WERI-Rb-1 (cell line): ENCODE measurements at regions not wholly inside any gene's neighbourhood (a gene's known extent, or its start where the extent isn't known, plus 50 kb on each side); places are given as distances from the start of the nearest gene placed in this dataset.

Experiments used
- DNase-seq: peaks from one replicate; pipeline ENCODE4 v3.0.0-alpha.2; 2020
- H3K27ac ChIP-seq: fragments of 250-450 bp; sonication (Bioruptor Pico); 2 replicates; pipeline ENCODE4 v1.5.1; 2020; ENCODE audit warnings: mild to moderate bottlenecking, moderate library complexity
- H3K27me3 ChIP-seq: fragments of 250-450 bp; sonication (Bioruptor Pico); 2 replicates; pipeline ENCODE4 v1.5.1; 2021; ENCODE audit warnings: mild to moderate bottlenecking, low read depth, moderate library complexity; ENCODE audit not compliant: insufficient read depth, severe bottlenecking
- H3K36me3 ChIP-seq: fragments of 250-450 bp; sonication (Bioruptor Pico); 2 replicates; pipeline ENCODE4 v1.5.1; 2020; ENCODE audit warnings: mild to moderate bottlenecking, moderate library complexity
- H3K4me3 ChIP-seq: 2 replicates; pipeline ENCODE4 v1.5.1; 2011; ENCODE audit warnings: low read depth, mild to moderate bottlenecking, control low read depth, low read length
- H3K9me3 ChIP-seq: fragments of 250-450 bp; sonication (Bioruptor Pico); 2 replicates; pipeline ENCODE4 v1.5.1; 2021; ENCODE audit warnings: mild to moderate bottlenecking, moderate library complexity; ENCODE audit not compliant: severe bottlenecking
- TF ChIP-seq, protein P1 (sequence below): IDR thresholded peaks from 2 replicates; pipeline ENCODE4 v1.5.1; 2011; ENCODE audit warnings: low read depth, mild to moderate bottlenecking, control low read depth, inconsistent platforms, low read length

DNA sequence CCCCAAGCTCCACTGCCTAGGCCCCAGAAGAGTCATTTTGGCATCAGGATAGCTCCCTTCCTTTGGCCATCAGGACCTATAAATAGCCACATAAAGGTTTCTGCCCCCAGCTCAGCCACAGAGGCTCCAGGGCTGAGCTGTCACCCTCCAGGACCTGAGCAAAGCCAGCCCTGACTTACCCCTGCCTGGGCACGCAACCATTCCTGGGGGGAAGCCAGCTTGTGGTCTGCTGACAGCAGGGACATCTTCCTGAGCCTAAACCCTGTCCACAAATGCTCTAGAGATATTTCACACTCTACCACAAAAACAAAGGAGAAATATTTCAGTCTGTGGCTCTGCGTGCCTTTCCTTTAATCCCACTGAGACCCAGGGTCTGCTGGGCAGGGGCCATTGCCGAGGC lies 123.7 kb upstream of the CCL2 start:
- Histone ChIP-seq H3K27ac (no peak overlapping the region), H3K36me3 (no peaks in the 10 kb centered on the region), H3K27me3 (peaks cover 3% of the 10 kb centered on the region), H3K9me3 (no peaks in the 10 kb centered on the region), H3K4me3 (no peak overlapping the region)
- TF ChIP-seq, protein P1, sequence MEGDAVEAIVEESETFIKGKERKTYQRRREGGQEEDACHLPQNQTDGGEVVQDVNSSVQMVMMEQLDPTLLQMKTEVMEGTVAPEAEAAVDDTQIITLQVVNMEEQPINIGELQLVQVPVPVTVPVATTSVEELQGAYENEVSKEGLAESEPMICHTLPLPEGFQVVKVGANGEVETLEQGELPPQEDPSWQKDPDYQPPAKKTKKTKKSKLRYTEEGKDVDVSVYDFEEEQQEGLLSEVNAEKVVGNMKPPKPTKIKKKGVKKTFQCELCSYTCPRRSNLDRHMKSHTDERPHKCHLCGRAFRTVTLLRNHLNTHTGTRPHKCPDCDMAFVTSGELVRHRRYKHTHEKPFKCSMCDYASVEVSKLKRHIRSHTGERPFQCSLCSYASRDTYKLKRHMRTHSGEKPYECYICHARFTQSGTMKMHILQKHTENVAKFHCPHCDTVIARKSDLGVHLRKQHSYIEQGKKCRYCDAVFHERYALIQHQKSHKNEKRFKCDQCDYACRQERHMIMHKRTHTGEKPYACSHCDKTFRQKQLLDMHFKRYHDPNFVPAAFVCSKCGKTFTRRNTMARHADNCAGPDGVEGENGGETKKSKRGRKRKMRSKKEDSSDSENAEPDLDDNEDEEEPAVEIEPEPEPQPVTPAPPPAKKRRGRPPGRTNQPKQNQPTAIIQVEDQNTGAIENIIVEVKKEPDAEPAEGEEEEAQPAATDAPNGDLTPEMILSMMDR, result no peak
- DNase-seq, result no peak

DNA sequence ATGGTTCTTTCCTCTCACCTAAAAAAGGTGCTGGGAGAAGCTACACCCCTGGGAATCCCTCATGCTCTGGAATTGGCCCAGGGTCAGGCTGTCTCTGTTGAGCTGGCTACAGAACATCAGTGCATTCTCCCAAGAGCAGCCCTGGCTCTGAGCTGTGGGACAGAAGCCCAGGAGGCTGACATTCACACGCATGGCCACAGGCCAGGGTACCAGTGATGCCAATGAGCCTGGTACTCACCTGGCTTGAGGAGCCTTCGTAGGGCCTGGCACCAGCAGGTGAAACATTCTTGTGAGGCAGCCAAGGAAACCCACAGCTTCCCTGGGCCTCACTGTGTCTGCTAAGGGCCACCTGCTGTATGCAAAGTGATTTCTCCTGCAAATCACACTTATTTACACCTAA lies 121.7 kb upstream of the CCL2 start:
- DNase-seq, result no peak
- no peaks in the 10 kb centered on the region for H3K36me3 ChIP-seq
- no peak overlapping the region for H3K27ac ChIP-seq
- TF ChIP-seq, protein P1, result no peak
- H3K27me3 ChIP-seq, result peaks cover 3% of the 10 kb centered on the region
- no peak overlapping the region for H3K4me3 ChIP-seq
- H3K9me3 ChIP-seq, result no peaks in the 10 kb centered on the region

DNA sequence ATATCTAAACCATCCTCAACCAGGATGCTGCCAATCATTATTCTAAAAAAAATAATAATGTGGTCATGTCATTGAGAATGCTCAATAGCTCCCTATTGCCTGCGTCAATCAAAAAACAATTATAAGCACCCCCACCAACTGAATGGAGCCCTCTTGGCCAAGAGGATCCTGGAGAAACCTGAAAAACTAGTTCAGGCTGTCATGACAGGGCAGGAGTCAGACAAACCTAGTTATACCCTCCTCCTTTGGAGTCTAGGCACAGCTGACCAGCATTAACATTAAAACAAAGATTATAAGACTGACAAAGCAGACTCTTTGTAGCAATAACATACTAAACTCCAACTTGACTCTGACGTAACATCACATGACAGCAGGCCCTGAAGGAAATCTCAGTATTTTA lies 119.2 kb upstream of the CCL2 start:
- TF ChIP-seq, protein P1, result no peak
- Histone ChIP-seq H3K4me3 (no peak overlapping the region), H3K27me3 (no peaks in the 10 kb centered on the region), H3K27ac (no peak overlapping the region), H3K9me3 (no peaks in the 10 kb centered on the region), H3K36me3 (no peaks in the 10 kb centered on the region)
- DNase-seq, result no peak

DNA sequence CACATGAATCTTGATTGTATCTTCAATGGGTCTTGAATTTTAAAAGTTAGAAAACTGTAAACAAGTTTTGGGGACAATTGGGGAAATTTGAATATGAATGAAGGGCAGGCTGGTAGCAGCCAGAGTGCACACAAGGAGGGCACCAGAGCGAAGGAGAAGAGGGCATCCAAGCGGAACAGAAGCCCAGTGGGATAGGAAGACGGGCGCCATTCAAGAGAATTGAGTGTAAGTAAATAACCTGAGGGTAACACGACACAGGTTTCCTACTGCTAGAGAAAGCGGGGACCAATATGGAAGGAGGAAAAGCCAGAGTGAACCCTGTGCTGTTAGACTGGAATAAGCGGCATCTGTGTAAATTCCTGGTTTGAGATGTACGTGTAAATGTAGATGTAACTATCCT lies 115.1 kb upstream of the CCL2 start:
- Histone ChIP-seq H3K27me3 (no peaks in the 10 kb centered on the region), H3K4me3 (no peak overlapping the region), H3K9me3 (no peaks in the 10 kb centered on the region), H3K36me3 (no peaks in the 10 kb centered on the region), H3K27ac (no peak overlapping the region)
- TF ChIP-seq, protein P1, result no peak
- DNase-seq, result no peak

DNA sequence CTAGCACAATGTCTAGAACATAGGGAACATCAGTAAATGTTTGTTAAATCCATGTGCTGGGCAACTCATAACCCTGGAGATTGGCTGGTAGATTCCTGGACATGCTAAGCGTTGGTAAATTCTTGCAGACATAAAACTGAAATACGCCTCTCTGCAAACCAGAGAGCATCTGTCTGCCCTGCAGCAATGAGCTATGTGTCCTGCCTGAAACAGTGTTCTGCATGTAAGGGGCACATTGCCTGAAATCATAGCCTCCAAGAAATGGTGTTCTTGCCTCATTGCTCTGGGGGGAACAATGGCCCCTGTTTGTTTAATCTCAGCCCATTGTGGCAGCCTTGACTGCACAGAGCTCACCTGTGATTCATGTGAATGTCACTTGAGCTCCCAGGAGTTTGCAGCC lies 113.5 kb upstream of the CCL2 start:
- Histone ChIP-seq H3K27me3 (no peaks in the 10 kb centered on the region), H3K9me3 (no peaks in the 10 kb centered on the region), H3K27ac (no peak overlapping the region), H3K36me3 (no peaks in the 10 kb centered on the region), H3K4me3 (no peak overlapping the region)
- TF ChIP-seq, protein P1, result no peak
- DNase-seq, result no peak

DNA sequence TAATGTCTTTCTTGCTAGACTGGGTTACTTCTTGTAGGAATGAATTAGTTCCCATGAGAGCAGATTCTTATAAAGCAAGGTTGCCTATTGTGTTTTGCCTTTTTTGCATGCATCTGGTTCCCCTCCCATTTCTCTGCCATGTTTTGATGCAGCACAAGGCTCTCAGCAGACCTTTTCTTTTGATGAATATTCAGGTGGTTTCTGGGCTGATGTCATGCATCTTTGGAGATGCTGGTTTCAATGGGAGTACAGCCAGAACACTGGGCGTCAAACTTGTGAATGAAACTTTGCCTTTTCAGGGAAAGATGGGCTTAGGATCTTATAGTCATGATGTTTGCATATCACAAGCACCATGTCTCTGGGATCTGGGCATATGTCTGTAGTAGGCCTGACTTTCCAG lies 111.7 kb upstream of the CCL2 start:
- no peak overlapping the region for H3K27ac ChIP-seq
- DNase-seq, result no peak
- TF ChIP-seq, protein P1, result no peak

More for the DNA sequence above, 111.7 kb upstream of the CCL2 start:
- H3K36me3 ChIP-seq, result no peaks in the 10 kb centered on the region
- H3K4me3 ChIP-seq, result no peak overlapping the region
- H3K9me3 ChIP-seq, result no peaks in the 10 kb centered on the region
- no peaks in the 10 kb centered on the region for H3K27me3 ChIP-seq
